ENCODE measurements at regions not wholly inside any gene's neighbourhood (a gene's known extent, or its start where the extent isn't known, plus 50 kb on each side); places are given as distances from the start of the nearest gene placed in this dataset.
"Not testable (repeated sequence)": the region's sequence is repeated elsewhere in the genome, so short reads cannot be mapped to it uniquely, and the experiment has no call there.

DNA sequence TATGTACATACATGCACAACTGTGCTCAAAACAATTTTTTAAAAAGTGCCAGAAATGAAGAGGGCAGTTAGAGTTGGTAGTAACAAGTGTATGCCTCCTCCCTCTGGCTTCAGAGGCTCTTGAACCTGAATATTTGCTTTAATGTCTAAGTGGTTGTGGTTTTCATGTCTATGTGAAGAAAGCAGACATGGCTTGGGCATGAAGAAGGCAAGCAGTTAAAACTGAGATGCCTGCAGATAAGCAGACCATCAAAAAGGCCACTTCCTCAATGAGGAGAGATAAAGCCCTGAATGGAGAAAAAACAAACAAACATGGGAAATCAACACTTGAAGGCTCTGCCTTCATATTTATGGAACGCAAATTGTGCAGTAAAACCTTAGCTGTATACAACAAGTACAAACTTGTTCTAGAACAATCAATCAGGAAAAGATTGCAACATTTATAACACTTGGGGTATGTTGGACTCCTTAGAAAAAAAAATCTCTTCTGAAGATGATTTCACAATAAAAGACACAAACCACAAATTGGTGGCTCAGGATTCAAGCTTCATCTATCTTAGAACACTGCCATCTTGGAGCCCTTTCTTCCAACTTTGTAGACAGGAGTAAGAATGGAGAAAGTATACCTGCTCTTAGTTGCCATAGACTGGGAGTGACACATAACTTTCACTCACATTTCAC lies 52.7 kb upstream of the PLA2G4A start:
- Mint-ChIP-seq H3K27me3 (peaks cover 3% of the 10 kb centered on the region), H3K4me3 (no peak overlapping the region), H3K4me1 (no peaks in the 10 kb centered on the region), H3K27ac (no peak overlapping the region), H3K36me3 (ENCODE audit: low read depth) (no peaks in the 10 kb centered on the region), H3K9me3 (no peaks in the 10 kb centered on the region)
- no peak for ATAC-seq (replicated peaks)

DNA sequence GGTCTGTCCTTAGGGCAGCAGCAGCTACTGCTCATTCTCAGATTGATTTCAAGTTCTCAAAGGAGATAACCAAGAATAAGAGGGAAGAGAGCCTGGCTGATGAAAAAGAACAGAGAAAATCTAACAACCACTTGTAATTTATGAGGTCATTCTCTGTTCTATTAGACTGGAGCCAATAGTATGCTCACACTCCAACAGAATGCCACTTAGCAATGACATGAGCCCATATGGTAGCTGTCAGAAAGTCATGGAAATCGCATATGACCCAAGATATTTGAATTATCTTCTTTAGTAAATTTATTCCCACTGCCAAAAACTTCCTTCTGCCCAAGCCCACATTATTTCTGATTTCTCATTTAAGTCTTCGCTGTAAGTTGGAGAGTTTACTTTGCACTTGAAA lies 53.7 kb upstream of the PLA2G4A start:
- no peak for ATAC-seq (replicated peaks)
- H3K27me3 Mint-ChIP-seq, result peaks cover 3% of the 10 kb centered on the region
- no peaks in the 10 kb centered on the region for H3K9me3 Mint-ChIP-seq

DNA sequence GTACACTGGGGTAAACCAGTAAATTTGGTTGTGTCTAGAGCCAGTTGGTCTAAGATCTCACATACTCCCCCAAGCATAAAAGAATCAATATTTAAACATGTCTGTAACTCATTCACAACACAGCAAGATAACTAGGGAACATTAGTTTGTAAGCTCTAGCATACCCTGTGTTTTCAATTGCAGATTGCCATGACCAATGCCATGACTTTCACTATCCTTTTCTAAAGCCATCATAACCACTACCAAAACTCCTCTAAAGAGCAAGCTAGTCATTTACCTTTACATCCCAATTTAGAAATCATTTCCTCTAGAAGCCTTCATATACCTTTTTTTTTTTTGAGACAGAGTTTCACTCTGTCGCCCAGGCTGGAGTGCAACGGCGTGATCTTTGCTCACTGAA lies 56.5 kb upstream of the PLA2G4A start:
- no peaks in the 10 kb centered on the region for H3K9me3 Mint-ChIP-seq
- no peak for ATAC-seq (replicated peaks)
- no peaks in the 10 kb centered on the region for H3K4me1 Mint-ChIP-seq
- no peak overlapping the region for H3K27ac Mint-ChIP-seq
- no peak overlapping the region for H3K4me3 Mint-ChIP-seq
- peaks cover 3% of the 10 kb centered on the region for H3K27me3 Mint-ChIP-seq
- no peaks in the 10 kb centered on the region for H3K36me3 Mint-ChIP-seq (ENCODE audit: low read depth)

More for the DNA sequence above, 53.7 kb upstream of the PLA2G4A start:
- Mint-ChIP-seq H3K4me3 (no peak overlapping the region), H3K36me3 (ENCODE audit: low read depth) (no peaks in the 10 kb centered on the region), H3K27ac (no peak overlapping the region), H3K4me1 (no peaks in the 10 kb centered on the region)

DNA sequence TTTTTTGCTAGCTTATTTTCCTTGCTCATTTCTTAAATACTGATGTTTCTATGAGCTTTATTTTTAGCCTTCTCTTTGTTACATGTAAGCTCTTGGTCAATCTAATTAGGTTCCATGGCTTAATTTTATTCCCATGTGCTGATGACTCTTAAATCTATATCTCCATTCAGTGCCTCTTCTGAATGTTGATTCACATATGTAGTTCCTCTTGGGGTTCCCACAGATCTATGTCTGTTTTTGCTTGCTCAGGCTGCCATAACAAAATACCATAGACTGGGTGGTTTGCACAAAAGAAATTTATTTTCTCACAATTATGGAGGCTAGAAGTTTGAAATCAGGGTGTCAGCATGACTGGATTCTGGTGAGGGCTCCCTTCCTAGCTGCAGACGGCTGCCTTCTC lies 58.3 kb upstream of the PLA2G4A start:
- no peaks in the 10 kb centered on the region for H3K4me1 Mint-ChIP-seq
- no peak overlapping the region for H3K4me3 Mint-ChIP-seq
- H3K27me3 Mint-ChIP-seq, result peaks cover 3% of the 10 kb centered on the region
- H3K9me3 Mint-ChIP-seq, result no peaks in the 10 kb centered on the region
- ATAC-seq (replicated peaks), result no peak
- no peak overlapping the region for H3K27ac Mint-ChIP-seq
- no peaks in the 10 kb centered on the region for H3K36me3 Mint-ChIP-seq (ENCODE audit: low read depth)

DNA sequence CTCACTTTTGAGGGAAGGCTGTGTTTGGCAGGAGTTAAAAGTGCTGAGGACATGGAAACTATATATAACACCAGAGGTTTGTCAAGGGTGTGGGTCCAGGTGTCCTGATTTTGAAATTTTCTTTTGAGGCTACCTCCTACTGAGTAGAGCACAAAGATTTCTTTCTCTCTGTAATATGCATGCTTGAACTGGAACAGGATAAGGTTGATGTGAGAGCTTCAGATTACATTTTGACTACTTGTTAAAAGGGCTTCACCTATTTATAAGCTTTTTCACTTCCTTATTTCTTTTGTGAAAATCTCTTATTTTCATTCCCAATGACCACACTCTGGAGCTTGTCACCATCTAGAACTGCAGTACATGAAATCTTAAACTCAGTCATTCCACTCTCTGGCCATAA lies 59.8 kb upstream of the PLA2G4A start:
- H3K9me3 Mint-ChIP-seq, result no peaks in the 10 kb centered on the region

DNA sequence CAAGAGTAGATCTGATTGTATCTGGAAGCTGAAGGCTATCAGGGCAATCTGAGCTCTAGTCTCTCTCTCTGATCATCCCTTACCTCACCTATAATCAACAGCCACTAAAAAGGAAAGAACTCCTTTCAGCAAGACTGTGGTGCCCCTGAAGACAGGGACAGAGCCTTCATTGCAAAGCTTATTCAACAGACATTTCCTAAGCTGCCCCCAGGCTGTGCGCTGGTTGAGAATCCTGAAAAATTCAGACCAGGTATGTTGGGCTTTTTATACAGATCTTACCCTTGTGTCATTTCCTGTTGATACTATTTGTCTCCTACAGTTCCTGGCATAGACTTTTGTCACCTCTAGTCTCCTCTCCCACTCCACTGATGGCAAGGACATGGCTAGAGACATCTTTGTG lies 63.3 kb upstream of the PLA2G4A start:
- Mint-ChIP-seq H3K27ac (no peak overlapping the region), H3K4me1 (no peaks in the 10 kb centered on the region), H3K4me3 (no peak overlapping the region), H3K9me3 (no peaks in the 10 kb centered on the region), H3K36me3 (ENCODE audit: low read depth) (no peaks in the 10 kb centered on the region), H3K27me3 (no peaks in the 10 kb centered on the region)
- ATAC-seq (replicated peaks), result no peak

More for the DNA sequence above, 59.8 kb upstream of the PLA2G4A start:
- Mint-ChIP-seq H3K27me3 (peaks cover 3% of the 10 kb centered on the region), H3K4me1 (no peaks in the 10 kb centered on the region), H3K4me3 (no peak overlapping the region), H3K36me3 (ENCODE audit: low read depth) (no peaks in the 10 kb centered on the region), H3K27ac (no peak overlapping the region)
- no peak for ATAC-seq (replicated peaks)

DNA sequence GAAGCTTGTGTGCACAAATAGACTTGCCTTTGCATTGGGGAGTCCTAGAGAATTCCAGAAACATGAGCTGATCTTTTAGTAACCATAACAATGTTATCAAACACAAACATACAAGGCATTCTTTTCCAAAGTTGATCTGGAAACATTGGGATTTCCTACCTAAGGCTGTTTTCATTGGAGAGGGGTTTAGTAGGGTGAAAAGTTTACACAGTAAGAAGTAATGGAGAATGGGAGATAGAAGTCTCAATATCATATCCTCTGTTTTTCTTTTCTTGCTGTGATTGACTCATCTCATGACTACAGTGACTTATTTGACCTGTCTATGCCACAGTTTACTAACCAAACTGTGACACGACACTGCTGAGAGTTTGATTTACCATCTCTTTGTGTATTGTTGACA lies 65.6 kb upstream of the PLA2G4A start:
- no peaks in the 10 kb centered on the region for H3K4me1 Mint-ChIP-seq
- H3K27me3 Mint-ChIP-seq, result no peaks in the 10 kb centered on the region
- H3K4me3 Mint-ChIP-seq, result no peak overlapping the region
- H3K36me3 Mint-ChIP-seq (ENCODE audit: low read depth), result no peaks in the 10 kb centered on the region
- H3K9me3 Mint-ChIP-seq, result peaks cover 3% of the 10 kb centered on the region
- peak; percentile 67 for ATAC-seq (replicated peaks)
- no peak overlapping the region for H3K27ac Mint-ChIP-seq

DNA sequence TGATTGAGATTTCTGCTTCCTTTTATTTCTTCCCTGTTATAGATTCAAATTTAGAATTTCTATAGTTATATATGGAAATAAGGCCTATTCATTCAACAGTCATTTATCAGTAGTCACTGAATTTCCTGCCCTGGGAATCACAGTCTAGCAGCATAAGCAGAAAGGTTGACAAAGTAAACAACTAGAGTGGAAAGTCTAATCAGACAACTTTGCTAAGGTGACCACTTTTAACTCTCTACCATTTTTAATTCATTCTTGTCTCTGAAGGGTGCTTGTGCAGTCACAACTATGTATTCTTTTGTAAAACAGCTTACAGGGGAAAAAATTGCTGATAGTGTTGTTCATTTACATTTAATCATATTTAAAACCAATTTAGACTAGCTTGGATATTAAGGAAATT lies 66.1 kb upstream of the PLA2G4A start:
- no peak overlapping the region for H3K4me3 Mint-ChIP-seq
- H3K9me3 Mint-ChIP-seq, result peaks cover 3% of the 10 kb centered on the region
- H3K27ac Mint-ChIP-seq, result no peak overlapping the region
- H3K36me3 Mint-ChIP-seq (ENCODE audit: low read depth), result no peaks in the 10 kb centered on the region
- no peak for ATAC-seq (replicated peaks)
- H3K4me1 Mint-ChIP-seq, result no peaks in the 10 kb centered on the region
- no peaks in the 10 kb centered on the region for H3K27me3 Mint-ChIP-seq

DNA sequence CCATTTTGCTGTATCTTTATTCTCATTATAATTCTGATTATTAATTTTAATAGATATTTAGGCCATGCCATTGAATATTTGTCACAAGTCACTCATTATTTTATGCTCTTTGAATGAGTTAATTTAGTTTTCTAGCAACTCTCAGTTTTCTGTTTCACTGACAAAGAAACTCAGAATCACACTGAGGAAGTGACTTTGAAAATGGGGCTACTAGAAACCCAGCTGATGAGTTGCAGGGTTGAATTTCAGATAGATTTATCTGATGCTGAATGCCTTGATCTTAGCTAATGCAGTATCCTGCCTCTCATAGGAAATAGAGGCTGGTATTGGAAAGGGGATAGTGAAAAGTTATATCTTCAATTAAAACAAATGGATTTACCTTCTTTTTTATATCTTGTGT lies 67.4 kb upstream of the PLA2G4A start:
- H3K27me3 Mint-ChIP-seq, result no peaks in the 10 kb centered on the region
- H3K4me3 Mint-ChIP-seq, result no peak overlapping the region
- no peaks in the 10 kb centered on the region for H3K4me1 Mint-ChIP-seq
- H3K27ac Mint-ChIP-seq, result no peak overlapping the region
- peaks cover 3% of the 10 kb centered on the region for H3K9me3 Mint-ChIP-seq
- H3K36me3 Mint-ChIP-seq (ENCODE audit: low read depth), result no peaks in the 10 kb centered on the region
- no peak for ATAC-seq (replicated peaks)

DNA sequence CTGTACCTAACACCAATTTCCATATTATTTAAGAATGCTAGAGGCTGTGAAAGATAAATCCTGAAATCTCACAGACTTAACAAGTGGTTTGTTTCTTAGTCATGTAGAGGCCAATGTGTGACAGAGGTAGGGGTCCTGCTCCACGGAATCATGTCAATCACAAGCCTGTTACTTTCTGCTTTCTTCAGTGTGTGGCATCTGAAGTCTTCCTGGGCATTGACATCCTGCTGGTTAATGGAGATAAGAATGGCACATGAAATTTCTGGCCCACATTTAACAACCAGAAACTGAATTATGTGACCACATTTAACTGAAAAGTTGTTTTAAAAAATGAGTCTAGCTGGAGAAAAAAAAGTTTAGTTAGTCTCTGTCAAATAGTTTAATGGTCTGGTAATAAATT lies 68.3 kb upstream of the PLA2G4A start:
- H3K27ac Mint-ChIP-seq, result no peak overlapping the region
- H3K4me1 Mint-ChIP-seq, result no peaks in the 10 kb centered on the region
- peaks cover 3% of the 10 kb centered on the region for H3K9me3 Mint-ChIP-seq
- no peaks in the 10 kb centered on the region for H3K27me3 Mint-ChIP-seq
- H3K4me3 Mint-ChIP-seq, result no peak overlapping the region
- ATAC-seq (replicated peaks), result no peak
- no peaks in the 10 kb centered on the region for H3K36me3 Mint-ChIP-seq (ENCODE audit: low read depth)

DNA sequence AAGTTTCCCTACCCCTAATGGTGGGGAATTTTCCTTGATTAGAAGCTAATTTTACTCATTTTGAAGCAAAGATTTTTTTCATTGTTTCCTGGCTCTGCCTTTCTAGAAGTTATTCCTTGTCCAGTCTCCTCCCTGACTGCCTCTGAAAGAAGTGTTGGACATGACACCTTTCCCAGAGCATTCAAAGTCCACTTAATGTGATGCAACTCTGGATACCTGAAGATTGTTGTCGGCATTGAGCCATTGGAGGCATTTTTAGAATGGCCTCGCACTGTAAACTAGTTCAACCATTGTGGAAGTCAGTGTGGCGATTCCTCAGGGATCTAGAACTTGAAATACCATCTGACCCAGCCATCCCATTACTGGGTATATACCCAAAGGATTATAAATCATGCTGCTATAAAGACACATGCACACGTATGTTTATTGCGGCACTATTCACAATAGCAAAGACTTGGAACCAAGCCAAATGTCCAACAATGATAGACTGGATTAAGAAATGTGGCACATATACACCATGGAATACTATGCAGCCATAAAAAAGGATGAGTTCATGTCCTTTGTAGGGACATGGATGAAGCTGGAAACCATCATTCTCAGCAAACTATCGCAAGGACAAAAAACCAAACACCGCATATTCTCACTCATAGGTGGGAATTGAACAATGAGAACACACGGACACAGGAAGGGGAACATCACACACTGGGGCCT lies 69.7 kb upstream of the PLA2G4A start:
- not testable (repeated sequence) for H3K27ac Mint-ChIP-seq; H3K4me1 Mint-ChIP-seq; H3K4me3 Mint-ChIP-seq; H3K9me3 Mint-ChIP-seq; H3K27me3 Mint-ChIP-seq; ATAC-seq (replicated peaks); H3K36me3 Mint-ChIP-seq (ENCODE audit: low read depth)

DNA sequence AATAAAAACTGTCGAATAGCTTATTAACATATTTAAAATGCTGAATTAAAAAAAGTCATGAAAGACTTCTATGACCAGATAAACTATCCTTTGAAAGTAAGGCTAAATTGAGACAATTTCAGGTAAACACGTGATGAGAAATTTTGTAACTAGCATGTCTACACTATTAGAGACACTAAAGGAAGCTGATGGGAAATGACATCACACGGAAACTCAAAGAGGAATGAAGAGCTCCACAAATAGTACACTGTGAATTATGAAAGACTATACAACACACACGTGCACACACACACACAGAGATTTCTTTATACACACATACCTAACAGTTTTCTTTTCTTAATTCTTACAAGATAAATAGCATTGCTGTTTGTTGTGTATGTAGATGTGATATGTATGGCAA lies 70.9 kb upstream of the PLA2G4A start:
- Mint-ChIP-seq H3K9me3 (peaks cover 3% of the 10 kb centered on the region), H3K4me1 (no peaks in the 10 kb centered on the region), H3K36me3 (ENCODE audit: low read depth) (no peaks in the 10 kb centered on the region), H3K27me3 (no peaks in the 10 kb centered on the region), H3K4me3 (no peak overlapping the region), H3K27ac (no peak overlapping the region)
- ATAC-seq (replicated peaks), result no peak

DNA sequence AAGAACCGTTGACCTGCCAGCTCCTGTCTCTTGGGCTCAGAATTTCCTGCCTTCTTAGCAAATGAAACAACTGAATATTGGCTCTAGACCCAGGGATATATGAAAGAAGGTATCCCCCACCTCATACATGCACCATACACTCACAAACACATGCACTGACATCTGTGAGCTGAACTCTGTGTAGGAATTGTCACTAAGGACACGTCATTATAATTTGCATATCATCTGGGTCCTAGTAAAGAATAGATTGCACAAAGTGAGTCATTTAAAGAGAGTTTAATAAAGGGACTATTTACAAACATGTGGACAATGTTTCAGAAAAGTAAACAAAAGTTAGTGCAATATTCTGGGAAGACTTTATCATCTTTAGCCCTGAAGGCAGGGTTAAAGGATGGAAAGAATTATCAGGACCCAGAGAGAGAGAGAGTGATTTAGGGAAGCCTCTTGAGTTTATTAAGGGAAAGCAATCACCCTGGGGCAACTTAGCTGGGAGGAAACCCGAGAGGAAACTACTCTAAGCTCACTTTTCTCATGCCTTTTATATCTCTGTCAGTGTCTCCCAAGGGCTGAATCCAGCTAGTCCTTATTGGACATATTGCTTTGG lies 74.1 kb upstream of the PLA2G4A start:
- Mint-ChIP-seq H3K4me1 (no peaks in the 10 kb centered on the region), H3K27ac (no peak overlapping the region), H3K36me3 (ENCODE audit: low read depth) (no peaks in the 10 kb centered on the region), H3K27me3 (no peaks in the 10 kb centered on the region), H3K4me3 (no peak overlapping the region), H3K9me3 (no peaks in the 10 kb centered on the region)
- ATAC-seq (replicated peaks), result no peak

DNA sequence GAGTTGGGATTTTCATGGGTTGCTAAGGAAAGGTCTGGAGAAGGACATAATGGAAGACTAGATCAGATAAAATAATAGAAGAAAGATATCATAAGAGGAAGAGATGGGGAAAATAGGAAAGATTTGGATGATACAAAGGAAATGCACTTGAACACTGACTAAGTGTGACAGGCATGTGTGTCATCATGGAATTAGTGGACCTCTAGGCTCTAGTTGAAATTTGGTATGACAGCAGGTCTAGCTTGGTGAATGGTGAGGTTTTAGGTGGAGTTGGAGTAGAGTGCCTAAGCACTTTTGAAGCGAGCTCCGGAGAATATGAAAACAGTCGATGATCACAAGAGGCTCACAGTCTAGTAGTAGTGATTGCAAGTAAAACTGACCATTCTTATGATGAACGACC lies 73.0 kb upstream of the PTGS2 start:
- no peaks in the 10 kb centered on the region for H3K4me1 Mint-ChIP-seq
- H3K27ac Mint-ChIP-seq, result no peak overlapping the region
- no peak for ATAC-seq (replicated peaks)
- no peaks in the 10 kb centered on the region for H3K9me3 Mint-ChIP-seq
- no peaks in the 10 kb centered on the region for H3K36me3 Mint-ChIP-seq (ENCODE audit: low read depth)
- no peak overlapping the region for H3K4me3 Mint-ChIP-seq
- H3K27me3 Mint-ChIP-seq, result no peaks in the 10 kb centered on the region

DNA sequence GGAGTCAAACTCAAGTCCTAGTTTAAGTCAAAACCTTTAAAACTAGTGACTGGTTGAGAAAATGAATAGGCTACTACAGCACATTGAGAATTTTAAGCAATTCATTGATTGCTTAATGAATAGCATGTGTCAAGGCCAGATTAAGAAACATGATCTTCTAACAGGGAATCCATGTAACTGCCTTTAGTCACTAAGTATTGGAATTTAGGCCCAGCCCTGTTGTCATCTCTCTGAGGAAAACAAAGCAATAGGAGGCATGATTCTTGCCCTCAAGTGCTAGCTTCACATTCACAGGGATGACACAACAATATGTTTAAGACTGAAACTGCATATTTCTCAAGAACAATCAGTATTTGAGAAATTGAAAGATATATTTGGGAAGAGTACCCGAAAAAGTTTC lies 70.0 kb upstream of the PTGS2 start:
- no peaks in the 10 kb centered on the region for H3K27me3 Mint-ChIP-seq
- no peak for ATAC-seq (replicated peaks)
- H3K4me3 Mint-ChIP-seq, result no peak overlapping the region
- no peaks in the 10 kb centered on the region for H3K4me1 Mint-ChIP-seq
- H3K36me3 Mint-ChIP-seq (ENCODE audit: low read depth), result no peaks in the 10 kb centered on the region
- H3K27ac Mint-ChIP-seq, result no peak overlapping the region
- no peaks in the 10 kb centered on the region for H3K9me3 Mint-ChIP-seq

Data from activated T-helper 17 cell treated with anti-CD3 and anti-CD28 coated beads, Interleukin-2, amount 50 U/mL, for 72 hours (primary cell).